HG02970 (cell line): ENCODE measurements at regions not wholly inside any gene's neighbourhood (a gene's known extent, or its start where the extent isn't known, plus 50 kb on each side); places are given as distances from the start of the nearest gene placed in this dataset.

ENCODE experiments used
- ATAC-seq: cut with Tn5 transposase; IDR thresholded peaks from one replicate; pipeline ENCODE4 v1.9.1; 2021; ENCODE audit warnings: mild to moderate bottlenecking, moderate library complexity, moderate number of reproducible peaks; ENCODE audit not compliant: unreplicated experiment, low FRiP score

DNA sequence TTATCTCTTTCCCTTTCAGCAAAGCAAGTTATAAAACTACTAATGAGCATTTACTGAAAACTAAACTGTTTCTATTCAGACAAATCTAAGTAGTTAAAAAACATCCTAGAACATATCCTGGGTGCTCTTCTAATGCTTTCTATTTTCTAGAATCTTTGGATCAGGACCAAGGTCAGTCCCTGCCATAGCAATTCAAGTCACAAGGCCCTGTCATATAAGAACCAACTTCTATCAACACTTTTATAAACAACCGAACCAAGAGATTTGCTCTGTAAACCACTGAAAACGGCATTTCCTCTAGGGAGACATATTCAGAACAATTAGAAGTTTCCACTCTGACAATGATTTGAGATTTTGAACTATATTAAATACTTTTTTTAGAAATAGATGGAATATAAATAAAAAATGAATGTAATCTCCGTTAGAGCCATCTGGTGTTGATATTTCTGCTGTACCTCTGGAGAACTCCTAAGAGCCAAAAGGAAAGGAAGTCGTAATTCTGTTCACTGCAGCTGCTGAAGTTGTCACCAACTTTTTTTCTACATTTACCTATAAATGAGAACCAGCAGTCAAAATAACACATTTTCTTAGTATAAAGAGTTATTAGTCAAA, 51.4 kb upstream of the LGSN start:
- no peak for ATAC-seq

DNA sequence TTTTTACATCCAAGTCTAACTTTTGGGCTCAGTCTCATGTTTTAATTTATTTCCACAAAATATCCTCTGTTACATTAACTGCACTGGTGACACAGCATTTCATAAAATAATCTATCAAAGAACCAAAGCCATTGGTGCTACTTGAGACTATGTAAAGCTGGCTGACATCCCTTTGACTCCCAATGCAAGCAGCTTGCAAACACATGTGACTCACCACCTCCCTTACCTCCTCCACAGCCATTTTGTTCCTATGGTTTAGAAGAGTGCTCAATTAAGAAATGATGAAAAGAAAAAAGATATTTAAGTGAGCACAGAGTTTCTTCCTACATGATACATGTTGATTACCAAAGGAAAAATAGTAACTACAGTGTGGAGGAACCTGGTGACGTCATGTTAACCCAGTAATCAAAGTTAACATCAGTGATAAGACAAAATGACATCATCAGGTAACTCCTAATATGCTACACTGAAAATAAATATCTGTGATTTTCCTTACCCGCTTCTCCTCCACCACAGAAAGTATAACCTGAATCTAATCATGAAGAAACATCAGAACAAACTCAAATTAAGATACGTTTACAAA, 53.3 kb upstream of the LGSN start:
- no peak for ATAC-seq

DNA sequence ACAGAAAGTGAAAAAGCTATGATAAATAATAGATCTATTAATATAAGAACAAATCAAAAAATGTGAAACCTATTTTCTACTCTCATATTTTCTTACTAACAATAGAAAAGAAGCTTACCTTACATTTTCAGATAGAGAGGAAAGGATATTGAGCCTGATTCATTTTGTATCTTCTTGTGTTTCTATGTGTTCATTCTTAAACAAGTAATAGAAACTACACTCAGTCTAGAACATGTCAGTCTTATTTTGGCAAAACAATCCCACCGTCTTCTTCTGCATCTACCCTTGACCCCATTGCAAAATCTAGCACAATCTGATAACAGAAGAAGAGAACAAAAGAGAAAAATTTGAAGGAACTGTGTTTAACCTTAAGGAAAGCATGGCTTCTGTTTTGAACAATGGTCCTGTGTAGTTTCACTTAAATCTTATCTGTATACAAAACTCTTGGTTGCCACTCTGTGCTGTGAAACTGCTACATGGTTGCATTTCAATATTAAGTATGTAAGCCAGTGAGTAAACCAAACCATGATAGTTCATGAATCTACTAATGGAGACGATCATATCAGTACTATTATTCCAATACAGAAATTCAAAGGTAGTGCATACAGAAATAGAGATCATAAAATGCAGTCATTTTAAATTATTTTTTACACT, 69.5 kb upstream of the LGSN start:
- no peak for ATAC-seq

DNA sequence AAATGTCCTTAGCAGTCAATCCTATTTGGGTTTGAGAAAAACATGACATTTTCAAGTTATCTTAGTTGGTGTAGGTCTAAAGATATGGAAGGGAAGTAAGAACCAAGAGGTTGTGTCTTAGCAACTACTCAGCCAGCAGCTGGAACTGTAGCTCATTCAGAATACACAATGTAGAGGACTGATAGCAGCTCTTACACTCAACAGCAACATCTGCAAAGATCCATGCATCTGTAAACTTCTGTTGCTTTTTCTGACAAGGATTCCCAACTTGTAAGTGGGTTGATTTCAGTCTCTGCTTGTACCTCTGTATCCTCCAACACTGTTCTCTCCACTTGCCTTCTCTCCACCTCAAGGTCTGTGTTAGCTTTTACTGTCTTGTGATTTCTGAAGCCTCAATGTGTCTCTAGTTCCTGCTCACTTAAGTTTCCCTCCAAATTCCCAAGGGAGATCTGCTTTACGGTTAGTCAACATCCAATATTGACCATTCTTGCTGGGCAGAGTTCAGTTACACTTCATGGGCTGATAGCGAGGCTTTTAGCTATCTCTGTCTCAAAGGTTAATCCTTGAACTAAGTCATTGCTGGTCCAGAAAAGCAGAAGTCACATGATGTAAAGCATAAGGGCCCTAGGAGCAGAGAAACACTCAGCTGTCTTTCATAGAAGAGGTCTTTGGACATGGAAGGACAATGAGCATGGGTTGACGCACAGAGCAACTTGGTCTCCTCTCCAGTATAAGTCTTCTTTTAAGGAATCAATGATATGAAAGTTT, 71.6 kb upstream of the LGSN start:
- ATAC-seq: no peak

DNA sequence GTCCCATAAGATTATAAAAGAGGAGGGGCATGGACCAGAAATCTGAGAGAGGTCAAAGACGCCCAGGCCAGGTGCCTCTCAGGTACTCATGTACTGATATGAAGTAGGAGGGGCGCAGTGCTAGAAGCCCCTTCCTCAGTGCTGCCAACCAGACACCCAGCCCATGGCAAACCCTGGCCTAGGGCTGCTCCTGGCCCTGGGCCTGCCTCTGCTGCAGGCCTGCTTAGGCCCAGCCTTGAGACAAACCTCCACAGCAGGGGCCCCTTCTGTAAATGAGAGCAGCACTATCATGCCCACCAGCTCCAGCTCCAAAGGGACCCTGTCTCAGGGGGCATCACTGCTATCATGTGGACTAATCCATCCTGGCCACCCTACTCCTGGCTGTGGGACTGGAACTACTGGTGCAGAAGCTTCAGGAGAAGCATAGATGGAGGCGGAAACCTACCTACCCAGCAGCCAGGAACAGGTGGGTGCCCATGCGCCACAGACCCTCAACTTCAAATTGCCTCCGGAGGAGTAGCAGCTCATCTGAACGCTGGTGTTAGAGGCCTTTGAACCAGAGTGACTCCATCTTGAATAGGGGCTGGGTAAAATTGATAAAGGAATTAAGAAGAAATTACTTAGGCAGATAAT, 72.4 kb upstream of the LGSN start:
- ATAC-seq: no peak

DNA sequence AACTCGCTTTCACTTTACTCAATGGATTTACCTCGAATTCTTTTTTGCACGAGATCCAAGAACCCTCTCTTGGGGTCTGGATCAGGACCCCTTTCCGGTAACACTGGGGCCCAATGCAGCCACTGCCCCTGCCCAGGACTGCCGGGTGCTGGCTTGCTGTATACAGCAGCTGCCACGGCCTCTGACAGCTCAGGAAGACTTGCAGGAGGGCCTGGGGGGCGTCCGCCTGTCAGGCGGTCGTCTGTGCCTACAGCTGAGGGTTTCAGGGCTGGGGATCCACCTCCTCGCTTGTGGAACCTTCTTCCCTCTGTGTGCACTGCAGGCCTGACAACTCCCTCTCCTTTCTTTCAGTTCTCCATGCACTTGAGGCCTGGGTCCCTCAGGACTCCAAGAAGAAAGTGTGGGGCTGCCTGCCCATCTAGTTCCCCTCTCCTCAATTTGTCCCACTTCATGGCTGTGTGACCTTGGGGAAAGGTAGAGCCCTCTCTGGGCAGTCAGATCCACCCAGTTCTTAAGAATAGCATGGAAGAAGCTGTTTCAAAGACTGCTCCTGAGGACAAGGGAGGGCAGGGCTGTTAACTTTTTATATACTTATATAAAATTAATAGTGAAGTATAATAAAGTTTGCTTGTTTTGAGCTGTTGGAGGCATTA, 75.0 kb upstream of the LGSN start:
- no peak for ATAC-seq

DNA sequence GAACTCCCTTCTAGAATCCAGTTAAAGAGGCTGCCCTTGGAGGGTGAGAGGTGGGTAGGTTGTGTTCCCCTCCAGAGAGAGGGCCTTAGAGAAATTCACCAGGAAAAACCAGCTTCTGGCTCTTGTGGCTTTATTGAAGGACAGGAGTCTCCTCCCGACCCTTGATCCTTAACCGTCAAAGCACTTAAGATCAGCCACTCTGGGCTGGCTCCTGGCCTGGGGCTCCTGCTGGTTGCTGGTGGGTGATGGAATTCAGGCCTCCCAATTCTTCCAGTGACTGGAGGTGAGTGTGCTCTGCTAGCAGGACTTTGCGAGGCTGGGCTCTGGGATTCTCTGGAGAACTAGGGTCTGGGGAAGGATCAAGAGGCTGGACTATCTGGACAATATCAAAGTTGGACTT, 75.6 kb upstream of the LGSN start:
- no peak for ATAC-seq

DNA sequence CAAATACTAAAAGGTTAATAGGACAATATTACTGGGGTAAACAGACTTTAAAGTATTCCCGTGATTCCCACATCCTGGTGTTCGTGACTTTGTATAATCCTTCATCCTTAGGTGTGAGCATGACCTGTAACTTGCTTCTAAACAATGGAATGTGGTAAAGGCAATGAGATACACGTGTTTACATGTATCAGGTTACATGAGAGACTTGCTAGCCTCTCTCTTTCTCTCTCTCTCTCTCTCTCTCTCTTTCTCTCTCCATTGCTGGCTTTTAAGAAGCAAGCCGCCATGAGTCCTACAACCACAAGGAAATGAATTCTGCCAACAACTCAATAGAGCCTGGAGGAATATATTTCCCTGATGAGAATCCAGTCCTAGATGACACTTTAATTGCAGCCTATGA, 83.9 kb upstream of the LGSN start:
- ATAC-seq: no peak

DNA sequence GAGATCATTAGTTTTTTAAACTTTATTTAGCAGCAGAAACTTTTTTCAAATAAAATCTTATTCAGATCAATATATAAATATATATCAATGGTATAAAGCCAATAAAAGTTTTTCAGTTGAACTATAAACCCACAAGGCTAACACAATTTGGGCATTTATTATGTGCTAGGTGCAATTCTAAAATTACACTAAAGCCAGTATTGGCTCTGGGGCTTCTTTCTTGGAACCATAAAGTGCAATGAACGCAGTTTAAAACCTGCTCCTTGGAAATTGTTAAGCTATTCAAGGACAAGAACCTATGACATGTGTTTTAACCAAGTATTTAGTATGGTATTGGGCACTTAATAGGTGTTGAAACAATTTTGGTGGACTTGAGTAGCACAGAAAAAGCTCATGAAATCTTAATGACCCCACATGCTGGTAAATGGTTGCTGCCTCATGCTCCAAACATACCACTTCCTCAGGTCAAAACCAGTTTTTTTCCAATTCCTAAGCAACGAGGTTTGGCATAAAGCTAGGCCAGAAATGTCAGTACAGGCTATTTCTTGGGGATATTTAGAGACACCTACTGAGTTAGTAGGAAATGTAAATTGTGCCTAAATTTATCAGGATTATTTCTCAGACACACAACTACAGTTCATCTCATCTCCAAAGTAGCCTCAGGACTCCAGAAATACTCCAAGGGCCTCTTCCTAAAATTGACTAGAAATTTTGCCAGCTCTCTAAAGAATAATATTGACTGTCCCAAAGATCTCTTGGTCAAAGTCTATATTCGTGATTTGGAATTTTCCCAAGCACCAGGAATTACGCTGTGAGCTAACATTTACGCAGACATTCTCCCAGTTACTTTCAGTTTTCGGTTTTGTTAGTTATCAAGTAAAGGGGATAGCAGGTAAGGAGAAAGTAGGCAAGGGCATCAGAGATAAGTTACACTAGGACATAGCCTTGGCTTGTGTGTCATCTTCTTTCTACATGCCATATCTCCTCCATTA, 90.9 kb upstream of the LGSN start:
- ATAC-seq: no peak

DNA sequence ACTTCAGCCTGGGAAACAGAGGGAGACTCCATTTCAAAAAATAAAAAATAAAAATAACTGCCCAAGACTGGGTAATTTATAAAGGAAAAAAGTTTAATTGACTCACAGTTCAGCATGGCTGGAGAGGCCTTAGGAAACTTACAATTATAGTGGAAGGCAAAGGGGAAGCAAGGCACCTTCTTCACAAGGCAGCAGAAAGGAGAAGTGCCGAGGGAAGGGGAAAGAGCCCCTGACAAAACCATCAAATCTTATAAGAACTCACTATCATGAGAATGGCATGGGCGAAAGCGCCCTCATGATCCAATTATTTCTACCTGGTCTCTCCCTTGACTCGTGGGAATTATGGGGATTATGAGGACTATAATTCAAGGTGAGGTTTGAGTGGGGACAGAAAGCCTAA, 95.5 kb upstream of the LGSN start:
- no peak for ATAC-seq

DNA sequence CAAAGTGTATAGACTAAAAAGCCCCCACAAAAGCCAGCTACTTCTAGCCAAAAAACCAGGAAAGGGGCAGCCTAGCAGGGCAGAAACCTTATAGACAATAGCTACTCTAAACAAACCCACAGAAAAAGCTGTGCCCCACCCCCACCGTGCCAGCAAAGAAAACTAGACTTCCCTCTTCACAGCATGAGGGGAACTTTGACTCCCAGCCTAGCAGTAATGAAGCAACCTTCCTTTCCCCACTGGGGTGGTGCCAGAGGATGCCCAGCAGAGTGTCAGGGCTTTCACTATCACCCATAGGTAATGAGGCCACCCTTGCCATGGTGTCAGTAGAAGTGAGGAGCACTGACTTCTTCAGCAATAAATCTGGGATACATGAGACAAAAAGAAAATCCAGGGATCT, 99.0 kb upstream of the LGSN start:
- ATAC-seq: no peak

DNA sequence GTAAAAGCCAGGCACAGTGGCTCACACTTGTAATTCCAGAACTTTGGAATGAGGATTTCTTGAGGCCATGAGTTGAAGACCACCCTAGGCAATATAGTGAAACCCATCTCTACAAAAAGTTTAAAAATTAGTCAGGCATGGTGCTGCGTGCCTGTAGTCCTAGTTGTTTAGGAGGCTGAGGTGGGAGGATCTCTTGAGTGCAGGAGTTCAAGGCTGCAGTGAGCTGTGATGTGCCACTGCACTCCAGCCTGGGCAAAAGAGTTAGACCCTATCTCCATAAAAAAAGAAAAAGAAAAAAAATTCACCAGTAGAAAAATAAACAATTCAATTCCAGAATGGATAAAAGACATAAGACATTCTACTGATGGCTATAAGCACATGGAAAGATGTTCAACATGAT, 104.9 kb upstream of the LGSN start:
- ATAC-seq: no peak

DNA sequence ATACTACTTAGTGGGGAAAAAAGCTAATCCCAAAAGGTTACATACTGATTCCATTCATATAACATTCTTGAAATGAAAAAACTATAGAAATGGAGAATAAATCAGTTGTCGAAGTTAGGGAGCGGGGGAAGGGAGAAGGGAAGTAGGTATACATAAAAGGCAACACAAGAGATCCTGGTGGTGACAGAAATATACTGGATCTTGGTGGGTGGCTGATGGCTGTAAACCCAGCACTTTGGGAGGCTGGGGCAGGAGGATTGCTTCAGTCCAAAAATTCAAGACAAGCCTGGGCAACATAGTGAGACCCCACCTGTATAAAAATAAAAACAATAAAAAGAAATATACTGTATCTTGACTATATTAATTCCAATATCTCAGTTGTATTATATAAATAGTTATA, 105.7 kb upstream of the LGSN start:
- no peak for ATAC-seq

DNA sequence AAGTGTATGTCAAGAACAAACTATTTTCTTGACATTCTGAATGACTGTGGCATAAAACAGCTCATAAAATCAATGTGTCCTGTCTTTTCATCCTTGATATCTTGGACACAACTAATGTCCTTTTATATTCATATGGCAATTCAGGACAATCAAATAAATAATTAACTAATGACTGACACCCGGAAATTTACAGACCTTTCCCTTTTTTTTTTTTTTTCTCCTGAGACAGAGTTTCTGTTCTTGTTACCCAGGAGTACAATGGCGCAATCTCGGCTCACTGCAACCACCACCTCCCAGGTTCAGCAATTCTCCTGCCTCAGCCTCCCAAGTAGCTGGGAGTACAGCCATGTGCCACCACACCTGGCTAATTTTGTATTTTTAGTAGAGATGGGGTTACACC, 107.1 kb upstream of the LGSN start:
- no peak for ATAC-seq

DNA sequence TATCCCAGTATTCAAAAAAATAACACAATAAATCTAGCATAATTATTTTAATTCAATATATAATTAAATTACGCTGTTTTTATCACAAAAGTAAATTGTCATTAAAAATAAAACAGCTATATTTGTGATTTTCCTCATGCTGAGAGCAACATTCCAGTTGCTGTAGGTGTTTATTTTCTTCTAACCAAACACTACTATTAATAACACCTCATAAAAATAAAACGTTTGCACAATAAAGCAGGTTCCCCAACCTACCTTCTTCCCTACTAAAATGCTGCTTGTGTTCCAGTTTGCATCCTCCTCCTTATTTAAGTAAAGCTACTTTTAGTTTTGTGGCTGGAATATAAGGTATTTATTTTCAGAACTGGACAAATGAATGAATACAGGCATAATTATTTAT, 108.2 kb upstream of the LGSN start:
- no peak for ATAC-seq

DNA sequence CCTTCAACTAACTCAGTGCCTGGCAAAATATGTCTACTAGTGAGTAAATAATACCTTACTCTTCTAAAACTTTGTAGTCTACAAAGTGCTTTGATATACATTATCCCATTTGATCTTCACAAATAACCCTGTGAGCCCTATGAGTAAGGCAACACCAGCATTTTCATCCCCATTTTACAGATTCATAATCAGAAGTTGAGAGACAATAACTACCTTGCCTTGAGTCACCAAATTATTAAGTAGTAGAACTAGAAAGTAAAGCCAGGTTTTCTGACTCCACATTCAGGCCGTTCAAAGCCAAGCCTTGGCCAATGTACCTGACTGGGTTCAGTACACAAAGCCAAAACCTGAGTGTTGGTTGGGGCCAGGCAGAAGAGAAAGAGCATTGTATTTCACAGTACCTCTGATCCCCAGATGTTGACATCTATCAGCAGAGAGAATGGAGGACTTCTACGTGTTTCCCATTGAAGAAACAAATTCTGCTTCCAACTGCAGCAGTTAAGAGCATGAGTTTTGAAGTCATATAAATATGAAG, 111.3 kb upstream of the LGSN start:
- ATAC-seq: no peak

DNA sequence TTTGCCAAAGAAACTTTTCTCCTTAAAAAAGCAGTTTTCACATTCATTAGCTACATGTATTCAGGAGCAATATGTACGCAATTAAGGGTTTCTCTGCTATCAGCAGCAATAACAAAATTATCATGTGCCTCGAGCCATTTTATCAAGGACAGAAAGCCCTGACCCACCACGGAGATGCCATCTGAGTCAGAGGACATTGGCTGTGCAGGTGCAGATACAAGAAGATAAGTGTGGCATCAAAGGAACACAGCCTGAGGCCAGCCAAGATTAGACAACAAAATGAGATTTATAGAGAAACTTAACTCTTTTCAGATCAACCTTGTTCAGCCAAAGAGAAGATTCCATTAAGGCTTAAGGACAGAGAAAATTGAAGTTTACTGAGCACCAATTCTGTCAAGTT, 115.2 kb upstream of the LGSN start:
- no peak for ATAC-seq

DNA sequence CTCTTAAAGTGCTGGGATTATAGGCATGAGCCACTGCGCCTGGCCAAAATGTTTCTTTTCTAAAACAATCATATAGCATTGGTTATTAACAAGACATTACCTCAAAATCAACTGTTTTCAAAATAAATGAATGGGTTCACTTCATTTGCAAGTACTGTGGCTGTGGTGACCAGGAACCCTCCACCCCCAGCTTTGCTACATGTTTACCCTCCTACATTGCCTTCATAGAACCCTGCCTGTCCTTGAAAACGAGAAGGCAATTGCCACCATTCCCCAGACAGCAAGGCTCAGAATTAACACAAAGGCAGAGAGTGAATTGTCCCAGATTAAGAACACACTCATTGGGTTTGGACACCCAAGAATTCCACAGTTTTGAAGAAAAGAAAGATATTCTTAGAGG, 116.6 kb upstream of the LGSN start:
- ATAC-seq: no peak

DNA sequence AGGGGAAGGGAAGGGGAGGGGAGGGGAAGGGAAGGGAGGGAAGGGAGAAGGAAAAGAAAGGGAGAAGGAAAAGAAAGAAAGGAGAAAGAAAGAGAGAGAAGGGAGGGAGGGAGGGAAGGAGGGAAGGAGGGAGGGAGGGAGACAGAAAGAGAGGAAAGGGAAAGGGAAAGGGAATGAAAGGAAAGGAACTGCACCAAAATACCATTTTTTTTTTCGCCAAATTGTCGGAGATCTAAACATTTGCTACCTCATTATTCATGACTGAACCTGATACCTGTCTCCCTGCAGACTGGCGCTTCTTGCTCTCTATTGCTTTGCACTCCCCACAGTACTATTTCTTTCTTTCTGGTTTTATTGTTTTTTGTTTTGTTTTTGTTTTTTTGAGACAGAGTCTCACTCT, 117.3 kb upstream of the LGSN start:
- ATAC-seq: no peak
